Limb (tissue), 2 donors: ENCODE measurements at regions not wholly inside any gene's neighbourhood (a gene's known extent, or its start where the extent isn't known, plus 50 kb on each side); places are given as distances from the start of the nearest gene placed in this dataset.
"Not testable (repeated sequence)": the region's sequence is repeated elsewhere in the genome, so short reads cannot be mapped to it uniquely, and the experiment has no call there.

Experiments
- DNase-seq, 2 donors: peaks; one replicate each; pipeline ENCODE4 v3.0.0-alpha.2; 2016; ENCODE audit errors: extremely low spot score in 2 of 2

DNA sequence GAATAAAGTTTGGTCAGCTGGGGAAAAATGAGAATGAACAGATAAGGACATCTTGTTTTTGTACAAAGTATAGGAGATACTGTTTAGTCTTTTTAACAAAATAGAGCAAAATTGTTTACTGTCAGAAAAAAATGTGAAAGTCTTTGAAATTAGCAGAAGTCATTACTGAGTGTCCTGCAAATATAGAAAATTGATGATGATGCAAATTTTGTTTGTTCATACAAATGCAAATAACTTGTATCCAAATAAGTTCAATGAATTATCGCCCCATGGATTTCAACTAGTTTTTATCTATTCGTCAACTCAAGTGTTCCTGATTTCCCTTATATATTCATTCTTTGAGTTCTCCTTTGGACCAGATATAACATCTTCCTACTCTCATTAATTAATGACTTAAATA, 378.0 kb upstream of the SGO1 start:
- DNase-seq: no peak

DNA sequence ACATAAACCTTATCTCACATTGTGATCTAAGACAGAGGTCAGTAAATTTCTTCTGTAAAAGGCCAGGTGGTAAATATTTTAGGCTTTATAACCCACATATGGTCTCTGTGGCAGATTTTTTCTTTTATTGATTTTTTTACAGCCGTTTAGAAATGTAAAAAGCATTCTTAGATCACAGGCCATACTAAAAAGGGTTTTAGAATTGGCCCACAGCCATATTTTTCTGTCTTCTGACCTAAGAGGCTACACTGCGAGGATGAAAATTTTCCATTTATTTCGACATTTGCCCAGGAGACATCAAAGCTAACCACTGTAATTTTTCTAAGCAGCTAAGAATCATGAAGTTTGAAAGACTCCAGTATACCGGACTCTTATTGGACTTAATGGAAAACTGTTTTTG, 377.2 kb upstream of the SGO1 start:
- DNase-seq: no peak

DNA sequence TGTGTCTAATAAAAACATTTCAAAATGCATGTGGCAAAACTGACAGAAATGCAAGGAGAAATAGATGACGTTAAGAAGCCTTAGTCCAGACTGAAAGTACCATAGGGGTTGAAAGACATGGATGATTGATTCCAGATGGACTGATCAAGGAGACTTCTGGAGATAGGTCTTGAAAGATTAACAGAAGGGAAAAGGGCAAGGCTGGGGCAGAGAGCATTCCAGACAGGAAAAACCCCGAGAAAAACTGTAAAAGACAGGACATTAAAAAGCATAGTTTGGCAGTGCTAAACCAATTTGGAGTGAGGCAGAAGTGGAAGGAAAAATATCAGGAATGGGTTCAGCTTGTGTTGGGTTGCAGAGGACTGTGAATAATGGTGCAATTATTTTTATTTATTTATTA, 375.2 kb upstream of the SGO1 start:
- DNase-seq: no peak

- not testable (repeated sequence) for DNase-seq
Observed at GRCh38 chr3:20560446-20560845, 374.4 kb upstream of the SGO1 start.

- no peak for DNase-seq
Observed at GRCh38 chr3:20558161-20558560, 372.2 kb upstream of the SGO1 start.

GRCh38 chr3:20556661-20557060, 370.7 kb upstream of the SGO1 start:
- DNase-seq: no peak

GRCh38 chr3:20552605-20553275, 366.7 kb upstream of the SGO1 start:
- DNase-seq: no peak

GRCh38 chr3:20547361-20548269, 361.6 kb upstream of the SGO1 start:
- not testable (repeated sequence) for DNase-seq

- DNase-seq: no peak
Observed at GRCh38 chr3:20546636-20547035, 360.6 kb upstream of the SGO1 start.

GRCh38 chr3:20543535-20544226, 357.7 kb upstream of the SGO1 start:
- no peak for DNase-seq

- DNase-seq: no peak
Observed at GRCh38 chr3:20540066-20540465, 354.1 kb upstream of the SGO1 start.

DNA sequence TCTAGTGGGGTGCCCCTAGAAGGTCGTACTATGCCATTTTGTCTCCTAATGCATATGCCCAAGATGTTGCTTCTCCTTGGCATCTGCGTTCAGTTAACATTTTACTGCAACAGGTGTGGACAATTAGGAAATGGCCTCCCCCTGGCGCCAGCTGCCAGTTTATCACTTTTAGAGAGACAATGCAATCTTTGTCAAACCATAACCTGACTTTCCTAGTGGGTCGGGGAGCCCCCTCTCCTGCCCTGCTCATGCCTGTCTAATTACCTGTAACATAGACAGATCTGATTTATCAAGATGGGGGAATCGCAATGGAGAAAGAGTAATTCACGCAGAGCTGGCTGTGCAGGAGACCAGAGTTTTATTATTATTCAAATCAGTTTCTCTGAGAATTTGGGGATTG, 353.7 kb upstream of the SGO1 start:
- DNase-seq: no peak

GRCh38 chr3:20537234-20537633, 351.2 kb upstream of the SGO1 start:
- no peak for DNase-seq

DNA sequence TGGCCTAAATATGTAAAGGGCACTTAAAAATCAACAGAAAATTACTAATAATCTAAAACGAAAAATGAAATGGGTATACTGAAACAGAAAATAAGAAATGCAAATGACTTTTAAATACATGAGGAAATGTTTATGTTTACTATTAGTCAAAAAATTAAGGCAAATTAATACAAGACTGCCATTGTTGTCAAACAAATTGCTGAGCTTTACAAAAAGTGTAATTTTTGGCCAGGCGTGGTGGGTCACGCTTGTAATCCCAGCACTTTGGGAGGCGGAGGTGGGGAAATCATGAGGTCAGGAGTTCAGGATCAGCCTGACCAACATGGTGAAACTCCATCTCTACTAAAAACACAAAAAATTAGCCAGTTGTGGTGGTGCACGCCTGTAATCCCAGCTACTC, 343.9 kb upstream of the SGO1 start:
- DNase-seq: no peak

DNA sequence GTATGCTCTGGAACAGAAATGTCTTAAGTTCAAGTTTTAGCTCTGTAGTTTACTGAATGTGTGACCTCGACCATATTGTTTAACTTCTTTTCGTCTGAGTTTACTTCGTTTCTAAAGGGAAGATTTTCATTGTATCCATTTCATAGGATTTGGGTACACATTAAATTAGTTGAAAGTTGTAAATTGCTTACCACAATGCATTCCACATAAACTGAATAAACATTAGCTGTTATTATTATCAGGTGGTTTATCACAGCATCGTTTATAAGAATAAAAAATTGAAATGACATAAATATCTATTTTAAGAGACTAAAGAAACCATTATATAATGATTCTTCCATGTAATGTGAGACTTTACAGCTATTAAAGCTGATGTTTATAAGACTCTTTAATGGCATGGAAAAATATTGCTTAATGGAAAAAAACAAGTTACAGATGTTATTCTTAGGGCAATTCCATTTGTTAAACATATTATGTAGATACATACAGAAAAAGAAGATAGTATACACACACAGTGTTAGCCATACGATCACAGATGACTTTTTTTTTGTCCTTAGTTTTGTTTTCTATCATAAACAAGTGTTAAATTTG, 342.3 kb upstream of the SGO1 start:
- no peak for DNase-seq

- DNase-seq: no peak
Observed at GRCh38 chr3:20527368-20527767, 341.4 kb upstream of the SGO1 start.

DNA sequence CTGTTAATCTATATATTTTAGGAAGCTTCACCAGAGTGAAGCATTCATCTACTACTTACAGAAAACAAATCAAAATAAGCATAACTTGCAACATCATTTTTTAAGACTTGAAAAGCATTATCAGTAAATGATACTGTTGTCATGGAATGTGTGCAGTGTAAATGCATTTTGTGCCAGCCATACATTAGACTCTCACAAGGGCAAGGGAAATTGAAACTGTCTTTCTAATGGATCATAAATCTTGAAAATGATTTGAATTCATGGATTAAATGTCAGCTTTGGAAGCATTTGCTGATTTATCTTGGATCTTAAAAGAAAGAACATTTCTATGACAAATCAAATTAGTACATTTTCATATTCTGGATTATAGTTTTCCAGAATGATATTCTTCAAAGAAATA, 338.3 kb upstream of the SGO1 start:
- no peak for DNase-seq

DNA sequence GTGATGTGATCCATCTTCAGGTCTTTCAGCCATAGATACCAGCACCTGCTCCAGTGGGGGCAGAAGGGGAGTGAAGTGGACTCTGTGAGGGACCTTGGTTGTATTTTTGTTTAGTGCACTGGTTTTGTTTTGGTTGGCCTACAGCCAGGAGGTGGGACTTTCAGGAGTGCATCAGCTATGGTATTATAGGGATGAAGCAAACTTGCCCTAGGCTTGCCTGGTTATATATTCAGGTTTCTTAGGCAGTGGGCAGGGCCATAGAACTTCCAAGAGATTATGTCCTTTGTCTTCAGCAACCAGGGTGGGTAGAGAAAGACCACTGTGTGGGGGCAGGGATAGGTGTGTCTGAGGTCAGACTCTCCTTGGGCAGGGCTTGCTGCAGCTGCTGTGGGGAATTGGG, 337.3 kb upstream of the SGO1 start:
- no peak for DNase-seq

GRCh38 chr3:20517316-20517715, 331.3 kb upstream of the SGO1 start:
- not testable (repeated sequence) for DNase-seq

DNA sequence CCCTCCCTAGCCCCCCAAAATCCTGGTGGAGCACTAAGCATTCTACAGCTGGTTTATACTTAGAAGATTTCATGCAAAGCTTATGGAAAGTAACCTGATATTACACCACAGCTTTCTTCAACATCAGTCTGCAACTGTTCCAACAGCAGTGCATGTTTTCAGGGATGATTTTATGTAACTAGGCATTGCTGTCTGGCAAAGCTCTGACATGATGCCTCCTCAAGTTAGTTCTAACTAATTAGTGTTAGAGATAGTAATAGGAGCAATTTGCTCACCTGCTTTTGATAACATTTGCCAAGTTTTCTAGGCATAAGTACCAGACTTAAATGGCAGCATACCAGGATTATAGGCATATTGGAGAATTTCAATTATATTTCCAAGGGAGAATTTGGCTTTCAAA, 330.3 kb upstream of the SGO1 start:
- DNase-seq: peak in 1 of 2 donors; percentile 35

DNA sequence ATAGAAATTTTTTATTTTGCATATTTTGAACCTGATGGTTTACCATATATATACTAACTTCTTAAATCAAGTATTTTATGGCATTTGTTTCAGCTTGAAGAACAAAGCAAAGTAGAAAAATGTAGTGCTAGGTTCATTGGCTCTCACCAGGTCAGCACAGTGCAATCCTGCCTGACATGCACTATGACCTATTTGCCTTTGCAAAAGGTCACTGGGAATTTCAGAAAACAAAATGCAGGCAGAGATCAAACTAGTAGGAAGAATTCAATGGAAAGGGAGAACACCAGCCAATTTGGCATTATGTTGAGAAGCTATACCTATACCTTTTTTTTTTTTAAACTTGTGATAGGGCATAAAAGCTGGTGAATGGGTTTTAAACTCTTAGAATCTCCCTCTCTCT, 329.8 kb upstream of the SGO1 start:
- DNase-seq: no peak
